ENCODE measurements at regions not wholly inside any gene's neighbourhood (a gene's known extent, or its start where the extent isn't known, plus 50 kb on each side); places are given as distances from the start of the nearest gene placed in this dataset.

- no peak overlapping the region for H3K4me3 ChIP-seq (replicated peaks in 1 of 3; ENCODE audit: insufficient read depth in 1 of 3, low read depth in 1 of 3, low read length in 3 of 3)
- ChIA-PET CTCF (no interaction called here), POLR2A (no interaction called here)
- no peaks in the 10 kb centered on the region for H3K36me3 ChIP-seq (ENCODE audit: control insufficient read depth in 2 of 2, extremely low read depth in 1 of 2, insufficient read depth in 2 of 2, low read length in 2 of 2)
- no peaks in the 10 kb centered on the region for H4K20me1 ChIP-seq (replicated peaks; ENCODE audit: control insufficient read depth, extremely low read depth, insufficient read depth, low read length)
- dilution Hi-C loops (cut with MboI; ENCODE audit: extremely low pct_ligation_motif_present, low sequenced_read_pairs) (no loop called here), intact Hi-C loops (cut with micrococcal nuclease) (no loop called here)
- BruUV-seq (replicated peaks): no TSS peak
- no peak overlapping the region for H3K9ac ChIP-seq (replicated peaks; ENCODE audit: extremely low read depth, insufficient read depth, low read length)
- TF ChIP-seq JUN (IDR thresholded peaks at IDR 0.05; ENCODE audit: borderline replicate concordance, insufficient read depth, insufficient read length, low read depth) (no peak), POLR2AphosphoS5 (IDR thresholded peaks at IDR 0.05; ENCODE audit: insufficient read depth, low read depth, low read length) (no peak), MYC (IDR thresholded peaks at IDR 0.05; ENCODE audit: low read depth, low read length) (no peak), EZH2 (IDR thresholded peaks at IDR 0.05; ENCODE audit: borderline replicate concordance, low read depth, low read length, severe bottlenecking) (no peak), FOS (IDR thresholded peaks at IDR 0.05; ENCODE audit: borderline replicate concordance, insufficient read depth, low read length) (no peak)
- TF ChIP-seq, protein P1, sequence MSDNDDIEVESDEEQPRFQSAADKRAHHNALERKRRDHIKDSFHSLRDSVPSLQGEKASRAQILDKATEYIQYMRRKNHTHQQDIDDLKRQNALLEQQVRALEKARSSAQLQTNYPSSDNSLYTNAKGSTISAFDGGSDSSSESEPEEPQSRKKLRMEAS (IDR thresholded peaks at IDR 0.05; ENCODE audit: insufficient read depth, insufficient read length): no peak
- no peak overlapping the region for H3K4me2 ChIP-seq (ENCODE audit: insufficient read depth, low read length)
- no peaks in the 10 kb centered on the region for H3K9me3 ChIP-seq (replicated peaks; ENCODE audit: control insufficient read depth, insufficient read depth, low read length)
- H3K4me1 ChIP-seq (ENCODE audit: control insufficient read depth, extremely low read depth, insufficient read depth, low read length): no peaks in the 10 kb centered on the region
- FAIRE-seq: no peak
- no peak overlapping the region for H2AFZ ChIP-seq (ENCODE audit: low read depth, low read length)
- DNase-seq (ENCODE audit: low read depth, low spot score): no peak
- H3K27ac ChIP-seq (ENCODE audit: insufficient read depth, low read depth, low read length): no peak overlapping the region
- no peaks in the 10 kb centered on the region for H3K9me1 ChIP-seq (replicated peaks; ENCODE audit: control insufficient read depth, extremely low read depth, insufficient read depth, low read length)
- H3K27me3 ChIP-seq (ENCODE audit: control insufficient read depth in 2 of 2, insufficient read depth in 2 of 2, low read length in 2 of 2): peaks cover 0 to 2% of the 10 kb centered on the region in 2 experiments
- no peaks in the 10 kb centered on the region for H3K79me2 ChIP-seq (ENCODE audit: control insufficient read depth, insufficient read depth, low read length)
Observed at GRCh38 chr10:10627414-10627813, 390.3 kb upstream of the CELF2 start.

DNA sequence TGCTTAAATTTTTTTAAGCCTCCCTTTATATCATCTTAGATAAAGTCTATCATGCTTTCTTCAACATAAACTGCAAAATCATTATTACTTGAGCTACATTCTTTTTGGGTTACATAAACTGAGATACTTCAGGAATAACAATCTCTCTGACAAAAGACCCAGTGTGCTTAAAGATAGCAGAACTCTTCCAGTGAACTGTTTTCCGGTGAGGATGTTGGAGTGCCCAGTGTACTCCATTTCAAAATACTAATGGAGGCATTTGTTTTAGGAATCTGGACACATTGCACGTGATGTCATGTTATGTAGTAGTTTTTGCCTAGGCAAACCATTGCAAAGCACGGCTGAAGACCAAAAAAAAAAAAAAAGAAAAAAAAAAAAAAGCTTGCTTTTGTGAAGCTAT, 388.2 kb upstream of the CELF2 start:
- BruUV-seq (replicated peaks): no TSS peak
- Histone ChIP-seq H3K27me3 (ENCODE audit: control insufficient read depth in 2 of 2, insufficient read depth in 2 of 2, low read length in 2 of 2) (peaks cover 2 to 3% of the 10 kb centered on the region in 2 experiments), H3K79me2 (ENCODE audit: control insufficient read depth, insufficient read depth, low read length) (no peaks in the 10 kb centered on the region), H3K36me3 (ENCODE audit: control insufficient read depth in 2 of 2, extremely low read depth in 1 of 2, insufficient read depth in 2 of 2, low read length in 2 of 2) (no peaks in the 10 kb centered on the region), H3K9me3 (replicated peaks; ENCODE audit: control insufficient read depth, insufficient read depth, low read length) (no peaks in the 10 kb centered on the region), H3K9ac (replicated peaks; ENCODE audit: extremely low read depth, insufficient read depth, low read length) (no peak overlapping the region), H4K20me1 (replicated peaks; ENCODE audit: control insufficient read depth, extremely low read depth, insufficient read depth, low read length) (no peaks in the 10 kb centered on the region), H3K4me1 (ENCODE audit: control insufficient read depth, extremely low read depth, insufficient read depth, low read length) (no peaks in the 10 kb centered on the region), H3K4me3 (replicated peaks in 1 of 3; ENCODE audit: insufficient read depth in 1 of 3, low read depth in 1 of 3, low read length in 3 of 3) (no peak overlapping the region), H3K9me1 (replicated peaks; ENCODE audit: control insufficient read depth, extremely low read depth, insufficient read depth, low read length) (no peaks in the 10 kb centered on the region), H3K4me2 (ENCODE audit: insufficient read depth, low read length) (no peak overlapping the region), H3K27ac (ENCODE audit: insufficient read depth, low read depth, low read length) (no peak overlapping the region), H2AFZ (ENCODE audit: low read depth, low read length) (no peak overlapping the region)
- CTCF ChIA-PET: interaction anchor here (0.6 to 1.1 kb wide), 2 partner anchors 12 to 141 kb away, joined by 3 to 4 read pairs; no protein-coding TSS in a partner anchor
- POLR2A ChIA-PET: interaction anchor here (0.6 kb wide), 1 partner anchor 244 kb away, joined by 3 read pairs; no protein-coding TSS in a partner anchor
- intact Hi-C loops (cut with micrococcal nuclease): no loop called here
- FAIRE-seq (no peak), DNase-seq (ENCODE audit: low read depth, low spot score) (no peak)
- dilution Hi-C loops (cut with MboI; ENCODE audit: extremely low pct_ligation_motif_present, low sequenced_read_pairs): no loop called here
- no peak for TF ChIP-seq JUN (IDR thresholded peaks at IDR 0.05; ENCODE audit: borderline replicate concordance, insufficient read depth, insufficient read length, low read depth)
- TF ChIP-seq CTCF (IDR thresholded peaks at IDR 0.05; ENCODE audit: extremely low read depth in 1 of 2, insufficient read depth in 1 of 2, low read depth in 1 of 2, low read length in 2 of 2): no peak
- no peak for TF ChIP-seq EZH2 (IDR thresholded peaks at IDR 0.05; ENCODE audit: borderline replicate concordance, low read depth, low read length, severe bottlenecking)
- TF ChIP-seq MYC (IDR thresholded peaks at IDR 0.05; ENCODE audit: low read depth, low read length): no peak
- no peak for TF ChIP-seq GATA2 (IDR thresholded peaks at IDR 0.05; ENCODE audit: insufficient read depth, insufficient read length, low read depth, low read length)
- TF ChIP-seq, protein P1 (IDR thresholded peaks at IDR 0.05; ENCODE audit: insufficient read depth, insufficient read length): no peak

Data from endothelial cell of umbilical vein (primary cell).